Islet precursor cell (in vitro differentiated cells): ENCODE measurements at regions not wholly inside any gene's neighbourhood (a gene's known extent, or its start where the extent isn't known, plus 50 kb on each side); places are given as distances from the start of the nearest gene placed in this dataset.

Experiments used
- DNase-seq: peaks from one replicate; pipeline ENCODE4 v3.0.0-alpha.2; 2018

DNA sequence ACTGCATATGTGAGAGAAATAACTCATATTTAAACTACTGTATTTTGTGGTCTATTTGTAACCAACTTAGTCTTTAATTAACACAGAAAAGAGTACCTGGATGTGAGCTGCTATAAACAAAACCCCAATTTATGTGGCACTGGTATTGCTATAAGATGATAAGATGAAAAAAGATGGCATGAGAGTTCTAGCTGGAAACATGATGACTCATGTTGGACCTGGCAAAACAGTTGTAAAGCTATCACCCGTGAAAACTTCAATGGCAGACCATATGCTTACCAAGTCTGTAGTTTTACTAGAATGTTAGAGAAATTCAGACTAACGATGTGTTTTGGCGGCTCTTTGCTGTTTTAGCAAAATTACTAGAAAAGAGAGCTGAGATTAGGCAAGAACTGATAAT lies 69.6 kb upstream of the PCDH9 start:
- DNase-seq = no peak

DNA sequence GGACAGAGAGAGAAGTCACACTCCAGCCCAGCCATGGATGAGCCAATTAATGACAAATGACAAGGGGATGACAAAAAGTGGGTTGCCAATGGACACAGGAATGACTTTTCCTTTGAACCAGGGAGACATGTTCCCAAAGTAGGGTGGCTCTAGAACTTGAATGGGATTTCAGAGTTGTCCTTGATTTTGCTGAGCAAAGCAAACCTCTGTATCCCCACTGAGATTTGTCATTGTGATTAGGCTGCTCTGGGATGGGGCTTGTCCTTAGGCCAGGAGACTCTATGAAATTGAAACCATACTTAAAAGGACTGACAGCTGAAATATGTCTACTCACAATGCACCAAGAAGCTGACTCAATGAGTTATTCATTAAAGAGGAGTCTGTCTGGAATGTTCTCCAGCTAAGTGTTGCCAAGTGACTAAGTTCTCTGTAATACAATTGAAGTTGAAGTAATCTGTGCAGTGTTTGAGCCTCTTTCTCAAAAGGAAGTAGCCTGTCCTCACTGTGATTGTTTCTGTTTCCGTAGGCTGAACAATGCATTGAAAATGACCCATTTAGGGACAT lies 69.0 kb upstream of the PCDH9 start:
- no peak for DNase-seq

DNA sequence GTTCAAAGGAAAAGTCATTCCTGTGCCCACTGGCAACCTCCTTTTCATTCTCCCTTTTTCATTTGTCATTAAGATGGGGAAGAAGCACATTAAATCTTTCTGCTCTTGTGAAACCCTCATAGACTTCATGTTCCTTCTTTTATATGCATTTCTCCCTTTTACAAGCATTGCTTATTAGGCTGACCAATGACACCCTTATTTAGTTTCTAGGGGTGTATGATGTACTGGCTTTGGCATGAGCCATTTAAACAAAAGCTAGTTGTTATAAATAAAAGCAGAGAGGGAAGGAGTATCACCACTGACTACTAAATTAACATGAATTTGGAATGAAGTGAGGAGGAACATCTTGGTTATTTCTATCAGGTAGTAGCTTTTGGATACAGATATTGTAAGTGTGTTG lies 68.2 kb upstream of the PCDH9 start:
- DNase-seq = no peak

DNA sequence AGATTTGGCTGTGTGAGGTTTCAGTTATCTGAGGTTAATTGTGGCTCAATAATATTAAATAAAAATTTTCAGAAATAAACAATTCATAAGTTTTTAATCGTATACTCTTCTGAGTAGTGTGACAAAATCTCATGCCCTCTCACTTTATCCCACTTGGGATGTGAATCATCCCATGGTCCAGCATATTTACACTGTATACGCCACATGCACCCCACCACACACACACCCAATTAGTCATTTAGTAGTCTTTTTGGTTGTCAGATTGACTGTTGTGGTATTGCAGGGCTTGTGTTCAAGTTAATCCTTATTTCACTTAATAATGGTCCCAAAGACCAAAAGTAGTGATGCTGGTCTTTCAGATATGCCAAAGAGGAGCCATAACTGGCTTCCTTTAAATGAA lies 66.4 kb upstream of the PCDH9 start:
- no peak for DNase-seq

DNA sequence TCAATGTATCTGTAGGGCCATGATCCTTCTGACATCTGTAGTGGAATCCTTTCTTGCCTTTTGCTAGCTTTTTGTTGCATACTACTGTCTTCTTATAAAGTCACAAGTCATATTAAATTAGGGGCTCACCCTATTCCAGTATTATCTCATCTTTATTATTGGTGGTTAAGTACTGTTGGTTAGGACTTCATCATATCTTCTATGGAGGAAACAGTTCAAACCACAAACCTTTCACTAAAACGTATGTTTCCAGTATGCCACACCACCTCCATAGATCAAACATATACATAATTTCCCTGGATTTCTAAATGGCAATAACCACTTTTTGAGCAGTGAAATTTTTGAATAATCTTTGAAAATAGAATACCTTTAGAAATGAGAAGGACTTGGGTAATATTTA lies 62.8 kb upstream of the PCDH9 start:
- DNase-seq = no peak

DNA sequence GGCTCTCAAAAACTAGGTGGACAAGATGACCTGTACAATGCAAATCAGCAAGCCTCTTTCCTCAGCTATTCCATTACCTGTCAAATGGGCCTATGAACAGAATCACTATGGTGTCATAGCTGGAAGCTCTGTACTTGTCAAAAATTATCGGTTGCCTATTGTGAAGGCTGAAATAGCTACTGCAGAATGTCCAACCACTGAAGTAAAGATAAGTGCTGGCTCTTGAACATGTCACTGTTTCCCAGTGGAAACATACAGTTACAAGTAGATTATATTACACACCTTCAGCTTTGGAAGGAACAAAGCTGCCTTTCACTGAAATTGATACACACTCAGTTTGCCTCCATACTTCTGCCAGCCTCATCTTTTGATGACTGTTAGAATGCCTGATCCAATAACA lies 55.5 kb upstream of the PCDH9 start:
- DNase-seq = no peak

DNA sequence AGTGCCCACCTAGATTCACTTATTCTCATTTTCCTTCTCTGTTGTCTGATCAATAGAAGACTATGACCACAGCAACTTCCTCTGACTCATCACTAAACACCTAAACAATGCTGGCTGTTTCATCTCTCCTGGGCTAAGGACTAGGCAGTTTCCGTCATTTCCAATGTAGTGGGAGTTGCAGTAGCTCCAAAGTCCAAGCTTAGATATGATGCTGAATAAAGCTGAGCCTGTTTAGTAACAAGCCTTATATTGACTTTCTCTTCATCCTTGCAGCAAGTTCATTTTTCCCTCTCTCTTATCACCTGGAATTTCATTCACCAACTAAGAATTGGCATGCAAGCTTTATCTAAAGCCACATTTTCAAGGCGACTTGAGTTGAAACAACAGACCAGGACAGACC lies 53.5 kb upstream of the PCDH9 start:
- DNase-seq = no peak

DNA sequence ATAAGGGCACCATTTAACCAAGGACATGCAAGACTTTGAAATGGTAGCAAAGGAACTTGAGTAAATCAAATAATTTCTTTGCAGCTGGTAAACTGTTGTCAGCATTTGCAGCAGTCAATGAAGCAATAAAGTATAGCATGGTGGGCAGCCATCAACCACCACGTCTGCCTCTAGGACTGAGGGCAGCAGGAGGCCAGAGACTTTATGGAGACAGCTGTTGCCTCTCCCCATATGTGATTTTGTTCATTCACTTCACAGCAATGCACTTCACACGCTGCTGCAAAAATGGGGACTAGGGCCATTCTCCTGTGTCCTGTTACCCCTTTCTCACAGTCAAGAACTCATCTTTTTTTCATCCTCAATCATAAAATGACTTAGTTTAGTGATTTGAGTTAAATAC lies 51.3 kb upstream of the PCDH9 start:
- no peak for DNase-seq
